ENCODE measurements at regions not wholly inside any gene's neighbourhood (a gene's known extent, or its start where the extent isn't known, plus 50 kb on each side); places are given as distances from the start of the nearest gene placed in this dataset.

DNA sequence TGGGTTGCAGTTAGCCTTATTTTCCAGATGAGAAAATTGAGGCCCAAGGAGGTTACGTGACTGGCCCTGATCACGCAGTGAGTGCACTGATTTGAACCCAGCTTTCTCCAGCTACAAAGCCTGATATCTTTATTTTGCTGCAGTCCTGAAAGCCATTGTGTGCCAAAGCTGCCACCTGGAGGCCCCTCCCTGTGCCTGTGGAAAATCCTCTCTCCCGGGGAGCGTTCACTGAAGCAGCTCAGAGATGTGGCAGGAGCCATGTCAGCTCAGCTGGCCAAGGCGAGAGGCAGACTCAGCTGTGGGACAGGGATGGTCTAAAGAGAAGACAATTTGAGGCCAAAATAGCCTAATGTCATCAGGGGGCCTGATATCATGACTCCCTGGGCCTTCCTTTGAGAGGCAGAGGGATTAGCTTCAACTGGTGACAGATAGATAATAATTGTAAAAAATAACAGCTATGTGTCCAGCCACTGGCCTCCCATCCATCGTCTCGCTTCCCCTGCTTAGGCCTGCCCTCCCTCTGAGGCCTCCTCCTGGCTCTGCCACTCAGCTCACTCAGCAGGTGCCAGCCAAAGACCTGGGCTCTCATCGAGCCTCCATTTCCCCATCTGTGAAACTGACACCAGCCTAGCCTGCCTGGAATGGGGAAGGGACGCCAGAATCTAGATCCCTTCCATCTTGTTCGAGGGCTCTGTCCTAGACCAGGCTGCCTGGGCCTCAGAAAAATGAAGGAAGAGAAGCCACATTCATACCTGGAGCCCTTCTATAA lies 74.3 kb upstream of the GGTA1 start:
- intact Hi-C loops (cut with DNase I): no loop called here
- no peak for DNase-seq
- TF ChIP-seq, protein P1, sequence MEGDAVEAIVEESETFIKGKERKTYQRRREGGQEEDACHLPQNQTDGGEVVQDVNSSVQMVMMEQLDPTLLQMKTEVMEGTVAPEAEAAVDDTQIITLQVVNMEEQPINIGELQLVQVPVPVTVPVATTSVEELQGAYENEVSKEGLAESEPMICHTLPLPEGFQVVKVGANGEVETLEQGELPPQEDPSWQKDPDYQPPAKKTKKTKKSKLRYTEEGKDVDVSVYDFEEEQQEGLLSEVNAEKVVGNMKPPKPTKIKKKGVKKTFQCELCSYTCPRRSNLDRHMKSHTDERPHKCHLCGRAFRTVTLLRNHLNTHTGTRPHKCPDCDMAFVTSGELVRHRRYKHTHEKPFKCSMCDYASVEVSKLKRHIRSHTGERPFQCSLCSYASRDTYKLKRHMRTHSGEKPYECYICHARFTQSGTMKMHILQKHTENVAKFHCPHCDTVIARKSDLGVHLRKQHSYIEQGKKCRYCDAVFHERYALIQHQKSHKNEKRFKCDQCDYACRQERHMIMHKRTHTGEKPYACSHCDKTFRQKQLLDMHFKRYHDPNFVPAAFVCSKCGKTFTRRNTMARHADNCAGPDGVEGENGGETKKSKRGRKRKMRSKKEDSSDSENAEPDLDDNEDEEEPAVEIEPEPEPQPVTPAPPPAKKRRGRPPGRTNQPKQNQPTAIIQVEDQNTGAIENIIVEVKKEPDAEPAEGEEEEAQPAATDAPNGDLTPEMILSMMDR (IDR thresholded peaks at IDR 0.05): no peak
- no peaks in the 10 kb centered on the region for H3K27me3 ChIP-seq
- H3K4me3 ChIP-seq: no peak overlapping the region
- peaks cover 11 to 55% (median 15%) of the 10 kb centered on the region in 9 donors for H3K4me1 ChIP-seq
- no peak overlapping the region for H3K27ac ChIP-seq
- no peaks in the 10 kb centered on the region for H3K9me3 ChIP-seq
- H3K36me3 ChIP-seq: peaks cover 0 to 4% (median 0%) of the 10 kb centered on the region in 9 donors
- 83 to 84% methylated on average over 10 of the region's 10 CpGs for whole genome bisulfite sequencing, 2 donors
- no peak for ATAC-seq

DNA sequence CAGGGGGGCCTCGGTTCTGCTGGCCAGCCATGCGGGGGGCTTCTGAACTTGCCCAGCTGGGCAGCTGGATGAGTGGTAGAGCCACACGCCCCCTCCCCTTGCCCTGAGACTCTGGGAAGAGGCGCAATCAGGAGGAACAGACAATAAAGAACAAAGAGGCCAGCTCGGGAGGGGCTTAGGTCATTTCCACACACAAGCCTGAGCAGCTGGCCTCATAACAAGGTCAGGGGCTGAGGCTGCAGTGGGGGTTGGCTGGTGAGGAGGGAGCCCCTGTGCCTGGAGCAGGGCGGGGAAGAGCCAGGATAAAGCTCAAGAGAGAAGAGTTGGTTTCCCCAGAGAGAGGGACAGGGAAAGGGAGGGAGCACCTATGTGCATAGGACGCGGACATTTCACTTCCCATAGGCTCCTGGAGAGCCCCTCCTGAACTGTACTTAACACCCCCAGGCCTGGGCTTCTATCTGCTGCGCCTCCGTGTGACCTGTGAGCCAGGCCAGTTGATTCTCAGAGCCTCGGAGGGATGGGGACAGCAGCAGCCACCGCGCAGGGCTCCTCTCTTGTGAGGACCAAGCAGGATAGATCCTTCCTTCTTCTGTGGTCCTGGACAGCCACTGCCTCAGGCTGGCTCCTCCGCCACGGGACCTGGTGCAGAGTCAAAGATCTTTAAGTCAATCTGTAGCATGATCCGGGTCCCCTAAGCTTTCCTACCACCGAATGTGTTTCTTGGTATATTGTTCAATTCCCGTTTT lies 75.3 kb upstream of the GGTA1 start:
- Histone ChIP-seq H3K4me3 (no peak overlapping the region), H3K36me3 (peaks cover 0 to 7% (median 0%) of the 10 kb centered on the region in 9 donors), H3K27ac (no peak overlapping the region), H3K27me3 (no peaks in the 10 kb centered on the region), H3K4me1 (peaks cover 2 to 45% (median 7%) of the 10 kb centered on the region in 9 donors), H3K9me3 (no peaks in the 10 kb centered on the region)
- 87 to 88% methylated on average over 18 of the region's 18 CpGs for WGBS, 2 donors
- DNase-seq (no peak), ATAC-seq (no peak)
- intact Hi-C loops (cut with DNase I): no loop called here
- TF ChIP-seq, protein P1 (IDR thresholded peaks at IDR 0.05): no peak

DNA sequence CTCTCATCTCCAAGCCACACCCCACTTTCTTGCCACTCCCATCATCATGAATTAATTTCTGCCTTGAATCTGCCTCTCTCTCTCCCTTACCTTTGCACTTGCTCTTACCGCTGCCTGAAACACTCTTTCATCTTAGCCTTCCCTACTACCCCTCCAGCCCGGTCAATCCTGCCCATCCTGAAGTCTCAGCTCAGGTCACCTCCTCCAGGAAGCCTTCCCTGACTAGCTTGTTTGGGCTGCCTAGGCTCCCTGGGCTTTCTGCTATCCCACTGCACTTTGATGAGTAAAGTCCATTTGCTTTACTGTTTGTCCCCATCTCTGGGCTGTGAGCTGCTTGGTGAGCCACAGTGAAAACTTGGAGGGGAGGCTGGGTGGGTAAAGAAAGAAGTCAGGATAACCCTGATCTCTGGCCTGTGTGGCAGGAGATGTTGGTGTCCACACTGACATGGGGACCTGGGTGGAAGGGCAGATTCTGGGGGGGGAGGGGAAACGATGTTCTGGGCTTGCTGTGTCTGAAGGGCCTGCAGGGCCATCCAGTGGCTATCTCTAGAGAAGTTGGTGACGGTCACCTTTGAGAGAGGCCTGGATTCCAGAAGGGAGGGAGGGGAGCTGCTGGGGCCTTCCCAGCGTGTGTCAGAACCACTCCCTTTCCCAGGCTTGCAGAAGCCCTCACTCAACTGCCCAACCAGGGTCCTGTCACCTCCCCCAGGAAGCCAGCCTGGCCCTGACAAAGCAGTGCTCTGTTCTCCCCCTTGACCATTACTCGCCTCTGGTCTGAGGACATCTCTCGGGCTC lies 75.0 kb upstream of the DAB2IP start:
- Histone ChIP-seq H3K27me3 (no peaks in the 10 kb centered on the region), H3K36me3 (peaks cover 0 to 7% (median 0%) of the 10 kb centered on the region in 9 donors), H3K4me1 (peaks cover under 1 to 41% (median 7%) of the 10 kb centered on the region in 9 donors), H3K9me3 (no peaks in the 10 kb centered on the region), H3K27ac (no peak overlapping the region), H3K4me3 (no peak overlapping the region)
- TF ChIP-seq, protein P1 (IDR thresholded peaks at IDR 0.05): no peak
- no peak for DNase-seq
- 79% methylated on average over 7 of the region's 7 CpGs for WGBS, 2 donors
- peak in 7 of 8 donors; percentile 17 to 54 (median 33) for ATAC-seq
- intact Hi-C loops (cut with DNase I): no loop called here

DNA sequence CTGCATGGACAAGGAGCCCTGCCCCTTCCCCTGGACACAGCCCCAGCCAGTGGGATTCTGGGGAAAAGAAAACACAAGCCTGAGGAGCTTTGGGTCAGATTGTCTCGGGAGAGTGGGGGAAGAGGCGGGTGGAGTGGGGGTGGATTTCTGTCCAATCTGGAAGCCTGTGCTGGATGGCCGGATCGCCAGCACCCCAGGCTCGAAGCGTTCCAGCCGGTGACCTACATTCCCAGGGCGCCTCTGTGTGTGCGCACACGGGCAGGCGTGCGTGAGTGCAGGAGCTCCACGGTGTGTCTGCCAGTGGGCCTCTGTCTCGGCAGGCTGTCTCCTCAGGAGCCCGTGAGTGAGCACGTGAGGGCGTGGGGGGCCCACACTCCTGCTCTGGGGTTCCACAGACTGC lies 74.3 kb upstream of the DAB2IP start:
- Histone ChIP-seq H3K4me1 (peaks cover 4 to 40% (median 12%) of the 10 kb centered on the region in 9 donors), H3K27me3 (no peaks in the 10 kb centered on the region), H3K36me3 (peaks cover 0 to 7% (median 0%) of the 10 kb centered on the region in 9 donors), H3K4me3 (no peak overlapping the region), H3K9me3 (no peaks in the 10 kb centered on the region), H3K27ac (peak overlapping the region in 1 of 10 donors; percentile 4)
- intact Hi-C loops (cut with DNase I): no loop called here
- ATAC-seq (peak in 6 of 8 donors; percentile 12 to 64 (median 46)), DNase-seq (peak; percentile 16 to 31)
- TF ChIP-seq, protein P1 (IDR thresholded peaks at IDR 0.05): no peak
- 76 to 82% methylated on average over 17 of the region's 17 CpGs for WGBS, 2 donors
